G401 (cell line): ENCODE measurements at regions not wholly inside any gene's neighbourhood (a gene's known extent, or its start where the extent isn't known, plus 50 kb on each side); places are given as distances from the start of the nearest gene placed in this dataset.

ENCODE experiments used
- DNase-seq: peaks from one replicate; pipeline ENCODE4 v3.0.0-alpha.2; 2015; ENCODE audit warnings: low spot score
- in situ Hi-C: cut with HindIII; loops from 2 replicates; pipeline ENCODE4 v1.10.0; 2016; ENCODE audit warnings: low sequenced_read_pairs, mixed read lengths

DNA sequence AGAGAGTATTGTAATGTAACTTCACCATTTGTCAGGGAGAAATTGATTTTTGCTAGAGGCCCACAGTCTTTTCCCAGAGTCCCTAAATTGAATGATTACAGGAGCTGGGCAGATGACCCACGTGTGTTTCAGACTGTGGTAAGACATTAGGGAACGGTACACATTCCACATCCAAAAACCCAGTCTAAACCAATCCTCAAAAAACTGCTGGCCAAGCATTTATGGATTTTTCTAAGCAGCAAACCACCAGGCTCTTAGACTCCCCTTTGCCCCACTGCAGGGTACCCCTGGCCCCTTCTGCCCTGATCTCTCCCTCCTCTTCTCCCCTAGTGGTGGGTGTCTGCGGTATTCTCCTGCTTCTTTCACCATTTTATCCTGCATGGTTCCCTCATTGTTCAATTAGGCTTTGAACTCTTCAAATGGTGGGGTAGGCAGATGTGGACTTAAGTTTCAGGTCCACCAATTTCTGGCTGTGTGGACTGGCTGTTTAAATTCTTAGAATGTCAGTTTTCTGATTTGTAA lies 135.5 kb upstream of the SORCS3 start:
- no peak for DNase-seq
- in situ Hi-C loops, result no loop called here

DNA sequence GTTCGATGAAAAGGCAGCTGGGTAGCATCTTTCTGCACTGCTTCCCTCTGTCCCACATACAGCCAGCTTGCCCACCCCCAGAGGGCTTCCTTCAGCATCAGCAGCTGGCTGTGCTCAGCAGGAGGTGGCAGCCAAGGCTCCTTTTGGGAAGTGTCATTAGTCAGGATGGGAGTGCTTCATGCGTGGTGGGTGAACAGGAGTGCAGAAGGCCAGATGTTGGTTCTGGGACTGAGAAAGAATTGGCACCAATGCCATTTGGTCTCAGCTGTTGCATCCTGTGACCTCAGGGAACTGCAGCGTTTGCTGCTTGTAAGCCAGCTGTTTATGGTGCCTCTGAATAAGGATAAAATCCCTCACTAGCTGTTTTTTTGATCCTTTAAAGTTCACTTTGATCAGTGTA lies 131.1 kb upstream of the SORCS3 start:
- in situ Hi-C loops, result no loop called here
- DNase-seq, result no peak

DNA sequence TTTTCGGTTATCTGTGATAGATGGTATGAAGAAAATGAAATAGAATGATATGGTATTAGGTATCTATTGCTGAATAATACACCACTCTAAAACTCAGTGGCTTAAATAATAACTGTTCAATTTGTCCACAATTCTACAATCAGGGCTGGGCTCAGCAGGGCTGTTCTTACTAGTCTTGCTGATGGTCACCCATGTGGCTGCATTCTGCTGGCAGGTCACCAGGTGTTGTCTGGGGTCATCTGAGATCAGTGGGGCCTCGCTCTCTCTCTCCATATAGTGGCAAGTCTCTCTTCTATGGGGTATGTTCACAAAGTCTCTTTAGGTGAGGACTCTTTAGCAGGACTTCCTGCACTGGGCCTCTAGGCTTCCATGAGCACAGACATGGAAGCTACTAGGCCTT lies 130.4 kb upstream of the SORCS3 start:
- in situ Hi-C loops, result no loop called here
- DNase-seq, result no peak

DNA sequence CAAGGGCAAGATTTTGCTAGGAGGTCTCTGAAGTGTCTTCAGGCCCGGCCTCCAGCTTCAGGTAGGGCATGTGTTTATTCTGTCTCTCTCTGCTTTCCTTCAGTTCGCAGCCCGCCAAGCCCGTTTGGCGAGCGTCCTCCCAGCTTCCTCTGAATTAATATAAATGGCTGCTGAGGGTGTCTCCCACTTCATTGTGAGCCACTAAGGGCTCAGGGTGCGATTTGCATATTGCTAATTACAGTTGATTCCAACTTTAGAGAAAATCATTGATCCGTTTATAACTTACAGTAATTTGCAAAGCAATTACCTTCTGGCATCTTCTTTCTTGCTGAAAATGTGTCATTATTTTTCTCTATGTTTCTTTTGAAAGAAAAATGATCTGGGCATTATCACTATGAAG lies 128.3 kb upstream of the SORCS3 start:
- DNase-seq, result no peak
- in situ Hi-C loops, result no loop called here

DNA sequence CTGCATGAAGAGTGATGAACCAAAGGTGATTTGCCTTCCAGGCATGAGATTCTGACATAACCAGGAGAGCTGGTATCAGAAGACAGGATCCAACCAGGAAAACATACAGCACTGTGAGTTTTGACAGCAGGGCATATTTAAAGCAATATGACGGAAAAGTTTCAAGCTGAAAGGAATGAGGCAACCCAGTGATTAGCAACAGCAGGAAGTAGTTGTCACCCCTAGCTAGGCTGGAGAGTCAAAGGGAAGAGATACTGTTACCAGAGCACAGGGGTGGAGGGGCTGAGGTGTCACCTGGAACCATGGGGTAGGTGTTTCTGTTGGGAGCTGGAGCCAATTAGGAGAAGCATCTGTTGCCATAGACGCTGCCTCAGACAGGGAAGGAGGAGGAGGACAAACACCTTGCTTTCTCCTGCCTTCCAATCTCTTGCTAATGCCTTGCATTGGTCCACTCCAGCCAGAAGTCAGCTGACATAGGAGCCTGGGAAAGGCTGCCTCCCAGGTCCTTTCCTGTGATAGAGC lies 125.4 kb upstream of the SORCS3 start:
- in situ Hi-C loops, result no loop called here
- DNase-seq, result no peak

DNA sequence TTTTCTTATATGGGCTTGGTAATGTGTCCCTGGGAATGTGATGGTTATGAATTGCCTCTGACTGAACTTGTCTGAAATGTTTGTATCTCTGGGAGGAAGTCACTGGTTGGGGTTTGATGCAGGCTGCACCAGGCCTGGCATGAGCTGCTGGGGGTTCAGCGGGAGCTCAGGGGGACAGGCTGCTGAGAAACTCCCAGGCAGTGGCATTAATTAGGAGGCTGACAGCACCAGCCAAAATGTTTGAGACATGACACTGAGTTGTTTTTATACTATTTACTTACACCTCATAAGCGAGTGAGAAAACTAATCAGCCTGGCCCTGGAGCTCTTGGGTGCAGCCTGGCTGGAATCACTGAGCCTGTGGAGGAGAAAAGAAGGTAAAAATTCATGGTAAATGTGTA lies 124.1 kb upstream of the SORCS3 start:
- in situ Hi-C loops, result no loop called here
- DNase-seq, result no peak

DNA sequence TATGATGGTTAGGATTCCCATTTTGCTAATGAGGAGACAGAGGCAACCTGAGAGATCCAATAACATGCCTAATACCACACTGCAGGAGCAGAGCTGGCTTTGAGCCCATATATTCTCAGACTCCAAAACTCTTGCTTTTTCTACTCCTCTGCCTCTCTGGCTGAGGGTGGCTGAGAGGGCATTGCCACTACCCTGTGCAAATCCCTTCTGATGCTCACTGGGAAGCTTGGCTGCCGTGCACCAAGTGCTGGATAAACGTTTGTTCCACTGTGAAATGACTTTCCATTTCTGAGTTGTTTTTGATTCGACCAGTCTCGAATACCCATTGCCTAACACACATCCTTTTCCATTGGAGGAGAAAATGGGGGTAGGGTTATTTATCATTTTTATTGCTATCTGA lies 123.1 kb upstream of the SORCS3 start:
- DNase-seq, result no peak

DNA sequence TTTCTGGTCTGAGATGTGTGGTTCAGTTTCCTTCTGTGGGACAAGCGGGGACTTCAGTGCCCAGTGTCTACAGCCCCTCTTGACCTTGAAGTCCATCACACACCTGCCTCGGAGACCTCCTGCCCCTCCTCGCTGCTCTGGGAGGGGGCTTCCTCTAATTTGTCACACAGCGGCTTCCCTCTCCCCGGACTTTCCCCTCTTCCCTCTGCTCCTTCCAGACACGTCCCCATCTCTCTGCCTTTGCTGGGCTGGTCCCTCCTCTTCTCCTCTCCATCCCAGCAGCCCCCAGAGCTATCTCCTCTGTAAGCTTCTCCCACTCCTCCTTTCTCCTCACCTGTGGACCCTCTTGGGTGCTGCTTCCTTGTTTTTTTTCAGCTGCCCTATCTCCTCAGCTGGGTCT lies 122.2 kb upstream of the SORCS3 start:
- no peak for DNase-seq
- in situ Hi-C loops, result no loop called here

More for the DNA sequence above, 123.1 kb upstream of the SORCS3 start:
- in situ Hi-C loops, result no loop called here

DNA sequence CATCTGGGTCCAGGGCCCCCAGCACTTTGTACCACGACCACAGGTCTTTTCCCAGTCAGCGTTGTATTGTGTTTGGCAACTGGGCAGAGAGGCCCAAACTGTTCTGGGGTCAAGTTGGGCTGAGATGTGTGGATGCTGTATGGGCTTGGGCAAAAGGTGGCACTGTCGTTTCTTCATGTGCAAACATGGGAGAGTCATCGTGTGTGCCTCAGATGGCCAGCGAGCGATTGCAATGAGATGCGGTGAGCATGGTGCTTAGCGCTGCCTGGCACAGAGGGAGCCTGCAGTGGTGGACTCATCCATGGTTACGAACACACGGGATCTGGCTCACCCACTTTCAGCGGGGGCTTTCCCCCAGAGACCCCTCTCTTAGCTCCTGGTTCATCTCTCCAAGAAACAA lies 120.4 kb upstream of the SORCS3 start:
- DNase-seq, result no peak
- in situ Hi-C loops, result no loop called here

DNA sequence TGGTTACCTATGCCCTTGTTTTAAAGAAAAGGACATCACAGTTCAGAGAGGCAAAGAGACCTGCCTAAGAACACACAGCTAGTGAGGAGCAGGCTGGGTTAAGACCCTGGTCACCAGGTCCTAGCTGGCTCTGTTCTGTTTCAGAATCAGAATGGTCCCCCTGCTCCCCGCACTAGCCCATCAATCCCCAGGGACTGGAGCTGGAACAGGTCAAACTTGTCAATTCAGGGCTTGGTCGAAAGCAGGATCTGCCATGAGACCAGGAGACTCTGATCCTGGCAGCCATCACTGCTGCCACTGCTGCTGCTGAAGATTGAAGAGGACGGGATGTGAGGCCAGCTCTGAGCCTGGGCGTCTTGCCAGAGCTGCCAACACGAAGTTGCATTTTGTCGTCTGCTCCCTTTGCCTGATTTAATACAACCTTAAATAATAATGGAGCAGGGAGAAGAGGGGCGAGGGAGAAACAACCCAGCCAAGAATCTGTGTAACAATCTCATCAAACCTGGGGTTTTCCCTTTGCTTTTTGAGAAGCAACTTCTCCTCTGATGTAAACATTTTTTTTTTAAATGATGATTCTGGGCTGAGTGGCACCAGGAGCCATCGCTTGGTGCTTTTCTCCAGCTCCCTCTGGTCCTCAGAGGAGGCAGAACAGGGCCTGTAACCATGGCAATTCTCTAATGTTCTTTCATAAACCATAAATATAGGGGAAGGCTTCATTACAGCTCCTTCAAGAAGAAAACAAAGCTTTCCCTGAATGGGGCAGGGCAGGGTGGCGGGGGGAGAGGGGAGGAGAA lies 119.0 kb upstream of the SORCS3 start:
- in situ Hi-C loops, result no loop called here
- peak; percentile 11 for DNase-seq

DNA sequence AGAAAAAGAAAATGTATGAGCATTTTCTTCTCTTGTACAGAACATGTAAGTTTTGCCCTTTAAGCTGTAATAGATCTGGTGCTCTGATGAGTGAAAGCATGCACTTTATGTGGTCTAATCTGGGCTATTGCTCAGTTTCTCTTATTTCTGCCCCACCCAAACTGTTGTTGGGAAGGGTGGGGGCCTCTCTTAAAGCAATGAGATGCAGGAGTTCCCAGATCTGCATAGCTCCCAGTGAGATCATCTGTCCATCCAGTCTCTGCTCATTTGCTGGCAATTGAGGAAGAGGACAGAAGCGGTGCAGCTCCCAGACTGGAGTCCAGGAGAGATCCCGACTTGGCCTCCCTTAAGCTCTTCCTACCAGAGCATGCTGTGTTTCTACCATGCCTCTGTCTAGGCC lies 114.9 kb upstream of the SORCS3 start:
- in situ Hi-C loops, result no loop called here
- no peak for DNase-seq

DNA sequence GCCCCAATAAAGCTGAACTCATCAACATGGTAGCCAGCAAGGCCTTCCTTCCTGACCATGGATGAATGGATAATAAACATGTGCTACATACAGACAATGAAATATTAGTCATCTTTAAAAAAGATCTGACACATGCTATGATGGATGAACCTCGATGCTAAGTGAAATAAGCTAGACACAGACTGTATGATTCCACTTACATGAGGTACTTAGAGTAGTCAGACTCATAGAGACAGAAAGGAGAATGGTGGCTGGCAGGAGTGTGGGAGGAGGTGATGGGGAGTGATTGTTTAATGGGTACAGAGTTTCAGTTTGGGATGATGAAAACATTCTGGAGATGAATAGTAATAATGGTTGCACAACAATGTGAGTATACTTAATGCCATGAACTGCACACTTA lies 114.1 kb upstream of the SORCS3 start:
- in situ Hi-C loops, result no loop called here

DNA sequence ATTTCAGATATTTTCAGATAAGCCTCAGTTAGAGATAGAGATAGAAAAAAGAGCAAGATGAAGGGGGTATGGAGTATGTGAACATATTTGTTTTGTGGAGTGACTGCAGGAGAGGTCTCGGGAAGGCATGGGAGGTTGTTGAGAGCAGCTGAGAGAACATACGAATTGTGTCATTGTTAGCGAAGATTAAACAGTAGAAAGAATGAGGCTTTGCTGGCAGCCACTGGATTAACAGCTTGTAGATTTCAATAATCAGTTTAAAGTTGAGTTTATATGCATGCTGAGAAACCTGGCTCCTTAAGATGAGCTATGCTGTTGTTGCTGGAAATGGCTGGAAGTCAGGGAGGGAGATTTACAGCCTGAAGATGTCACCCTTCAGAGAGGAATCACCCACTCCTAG lies 100.9 kb upstream of the SORCS3 start:
- in situ Hi-C loops, result no loop called here

More for the DNA sequence above, 114.1 kb upstream of the SORCS3 start:
- no peak for DNase-seq

DNA sequence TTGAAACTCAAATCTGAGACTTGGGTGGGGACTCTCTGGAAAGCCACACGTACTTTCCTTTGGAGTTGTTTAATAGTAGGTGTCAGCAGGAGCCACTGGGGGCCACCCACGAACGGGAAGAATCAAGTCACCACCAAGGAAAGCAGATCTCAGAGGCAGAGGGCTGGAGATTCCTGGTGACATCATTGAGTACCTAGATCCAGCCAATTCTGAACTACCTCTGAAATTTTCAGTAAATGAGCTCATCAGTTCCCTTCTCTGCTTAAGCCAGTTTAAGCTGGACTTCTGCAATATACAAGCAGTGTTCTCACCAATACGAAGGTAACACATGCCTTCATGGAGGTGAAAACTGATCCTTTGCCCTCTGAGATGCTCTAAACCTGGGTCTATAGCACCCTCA lies 99.3 kb upstream of the SORCS3 start:
- DNase-seq, result no peak
- in situ Hi-C loops, result no loop called here

More for the DNA sequence above, 100.9 kb upstream of the SORCS3 start:
- no peak for DNase-seq

DNA sequence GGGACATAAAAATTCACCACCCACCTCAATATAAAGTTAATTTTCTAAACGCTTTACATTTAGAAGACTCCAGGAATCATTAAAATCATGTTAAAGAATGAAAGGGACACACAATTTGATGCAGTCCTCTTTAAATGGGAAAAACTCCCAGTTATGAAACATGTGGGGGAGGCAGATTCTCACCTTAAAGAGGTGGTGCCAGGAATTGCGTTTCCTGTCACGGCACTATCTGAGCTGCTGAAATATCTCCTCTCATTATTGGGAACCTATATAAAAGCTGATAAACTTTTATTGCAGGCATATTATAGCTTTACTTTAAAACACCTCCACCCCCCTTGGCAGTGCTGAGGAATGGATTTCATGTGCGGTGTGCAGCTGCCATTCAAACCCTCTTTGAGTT lies 94.8 kb upstream of the SORCS3 start:
- no peak for DNase-seq
- in situ Hi-C loops, result no loop called here

DNA sequence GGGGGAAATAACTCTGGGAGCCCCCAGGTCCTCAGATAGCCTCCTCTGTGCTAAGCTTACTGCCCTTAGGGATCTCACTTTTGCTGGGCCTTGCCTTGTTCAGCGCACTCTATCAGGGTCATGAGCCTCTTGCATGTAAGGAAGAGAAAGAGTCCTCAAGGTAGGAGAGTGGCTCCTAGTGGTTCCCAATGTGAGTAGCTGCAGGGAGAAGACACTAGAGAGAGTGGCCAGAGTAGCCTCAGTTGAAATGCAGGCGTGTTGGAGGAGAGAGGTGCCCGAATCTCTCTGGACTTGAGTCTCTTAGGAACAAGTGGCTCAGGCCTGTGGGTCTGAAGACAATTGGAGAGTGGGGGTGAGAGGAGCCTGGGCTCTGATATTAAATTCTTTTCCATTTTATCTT lies 94.3 kb upstream of the SORCS3 start:
- DNase-seq, result no peak
- in situ Hi-C loops, result no loop called here

DNA sequence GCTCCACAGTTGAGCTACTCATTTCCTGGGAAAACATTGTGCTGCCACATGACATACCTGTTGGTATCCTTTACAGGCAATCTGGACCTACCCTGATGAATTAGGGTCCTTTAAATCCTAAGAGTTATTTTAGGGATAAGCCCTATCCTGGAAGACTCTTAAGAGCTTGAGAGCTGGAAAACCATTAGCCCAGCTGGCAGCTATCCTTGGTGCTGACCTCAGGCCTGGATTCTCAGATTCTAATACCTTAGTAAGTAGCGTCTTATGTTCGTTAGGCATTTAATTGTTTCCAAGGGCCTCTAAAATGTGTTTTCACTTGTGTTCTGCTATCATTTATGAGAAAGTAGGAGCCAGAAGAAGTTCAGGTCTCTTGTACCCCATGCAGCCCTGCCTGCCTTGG lies 93.0 kb upstream of the SORCS3 start:
- DNase-seq, result no peak
- in situ Hi-C loops, result no loop called here

DNA sequence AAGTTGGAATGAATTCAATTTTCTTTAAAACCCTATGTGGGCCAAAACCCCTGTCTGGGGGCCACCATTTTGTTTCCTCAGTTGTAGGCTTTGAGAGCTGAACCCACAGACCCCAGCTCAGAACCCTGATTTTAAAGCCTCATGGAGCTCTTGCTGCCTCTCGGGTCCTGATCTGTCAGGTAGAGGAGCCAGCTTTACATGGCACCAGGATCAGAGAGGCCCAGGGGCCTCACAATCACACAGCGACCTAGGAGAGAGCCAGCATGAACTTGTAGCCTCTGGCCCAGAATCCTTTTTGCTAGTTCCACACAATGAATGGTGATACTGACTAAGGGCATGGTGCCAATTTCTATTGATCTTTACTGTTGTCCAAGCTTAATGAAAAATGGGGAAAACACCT lies 84.3 kb upstream of the SORCS3 start:
- no peak for DNase-seq
- in situ Hi-C loops, result no loop called here

DNA sequence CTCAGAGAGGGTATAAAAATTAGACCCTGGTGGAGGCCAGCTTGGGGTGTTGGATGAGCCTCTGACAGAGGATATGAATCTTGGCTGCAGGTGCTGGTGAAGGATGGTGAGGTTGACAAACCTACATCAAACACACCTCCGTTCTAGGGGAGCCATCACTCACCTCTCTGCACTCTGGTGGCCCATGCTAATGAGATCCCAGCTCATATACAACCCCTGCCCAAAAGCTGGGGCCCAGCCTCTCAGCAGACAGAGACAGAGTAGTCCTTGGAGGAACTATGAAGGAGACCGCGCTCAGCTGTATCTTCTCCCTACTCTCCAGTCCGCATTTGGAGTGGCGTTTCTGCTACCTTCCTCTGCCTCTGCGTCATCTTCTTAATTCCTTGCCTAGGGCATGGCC lies 83.1 kb upstream of the SORCS3 start:
- no peak for DNase-seq
- in situ Hi-C loops, result no loop called here

DNA sequence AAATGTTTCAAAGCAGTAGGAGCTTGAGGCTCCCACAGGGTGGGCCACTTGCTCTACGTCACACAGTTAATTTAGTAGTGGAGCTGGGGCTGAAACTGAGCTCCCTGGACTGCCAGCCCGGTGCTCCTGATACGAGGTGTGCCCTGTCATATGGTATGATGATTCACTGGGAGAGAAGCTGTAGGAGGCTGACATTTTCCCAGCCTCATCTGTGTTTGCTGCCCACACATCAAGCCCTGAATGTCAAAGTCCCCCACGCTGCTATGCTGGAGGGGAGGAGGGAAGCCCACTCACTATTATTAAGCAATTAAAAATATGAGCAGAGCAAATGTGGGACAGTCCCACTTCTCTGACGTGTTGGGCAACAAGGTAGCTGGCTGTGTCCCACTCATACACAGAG lies 81.2 kb upstream of the SORCS3 start:
- no peak for DNase-seq
- in situ Hi-C loops, result no loop called here

DNA sequence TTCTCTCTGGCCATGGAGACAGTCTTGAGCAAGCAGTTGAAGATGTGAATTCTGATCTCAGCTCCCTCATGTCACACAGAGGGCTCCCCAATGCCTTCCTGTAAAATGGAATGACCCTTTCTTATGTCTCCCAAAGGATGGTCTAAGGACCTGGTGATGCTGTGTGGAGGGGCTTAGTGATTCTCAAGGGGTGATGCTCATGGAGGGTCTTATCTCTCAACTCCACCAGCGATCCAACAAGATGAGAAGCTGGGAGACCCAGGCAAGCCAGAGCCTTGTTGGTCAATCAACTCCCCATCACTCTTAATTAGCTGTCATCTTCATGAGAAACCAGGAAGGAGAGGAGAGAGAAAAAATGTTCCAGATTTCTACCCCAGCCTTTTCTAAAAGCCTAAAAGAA lies 78.0 kb upstream of the SORCS3 start:
- DNase-seq, result no peak
- in situ Hi-C loops, result no loop called here
